Glomerular visceral epithelial cell (primary cell): ENCODE measurements at regions not wholly inside any gene's neighbourhood (a gene's known extent, or its start where the extent isn't known, plus 50 kb on each side); places are given as distances from the start of the nearest gene placed in this dataset.

Experiments used
- DNase-seq: peaks from one replicate; pipeline ENCODE4 v3.0.0-alpha.2; 2016; ENCODE audit errors: extremely low spot score

GRCh38 chr1:30271401-30272276, 451.7 kb downstream of the MATN1 start:
- no peak for DNase-seq

DNA sequence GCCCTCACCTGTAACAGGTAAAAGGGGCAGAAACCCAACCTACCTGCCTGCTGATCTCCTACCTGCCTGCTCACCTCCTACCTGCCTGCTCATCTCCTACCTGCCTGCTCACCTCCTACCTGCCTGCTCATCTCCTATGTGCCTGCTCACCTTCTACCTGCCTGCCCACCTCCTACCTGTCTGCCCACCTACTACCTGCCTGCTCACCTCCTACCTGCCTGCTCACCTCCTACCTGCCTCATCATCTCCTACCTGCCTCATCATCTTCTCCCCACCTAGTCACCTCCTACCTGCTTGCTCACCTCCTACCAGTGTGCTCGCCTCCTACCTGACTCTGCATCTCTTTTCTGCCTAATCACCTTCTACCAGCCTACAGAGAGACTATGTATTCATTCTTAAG, 452.9 kb downstream of the MATN1 start:
- DNase-seq: no peak

DNA sequence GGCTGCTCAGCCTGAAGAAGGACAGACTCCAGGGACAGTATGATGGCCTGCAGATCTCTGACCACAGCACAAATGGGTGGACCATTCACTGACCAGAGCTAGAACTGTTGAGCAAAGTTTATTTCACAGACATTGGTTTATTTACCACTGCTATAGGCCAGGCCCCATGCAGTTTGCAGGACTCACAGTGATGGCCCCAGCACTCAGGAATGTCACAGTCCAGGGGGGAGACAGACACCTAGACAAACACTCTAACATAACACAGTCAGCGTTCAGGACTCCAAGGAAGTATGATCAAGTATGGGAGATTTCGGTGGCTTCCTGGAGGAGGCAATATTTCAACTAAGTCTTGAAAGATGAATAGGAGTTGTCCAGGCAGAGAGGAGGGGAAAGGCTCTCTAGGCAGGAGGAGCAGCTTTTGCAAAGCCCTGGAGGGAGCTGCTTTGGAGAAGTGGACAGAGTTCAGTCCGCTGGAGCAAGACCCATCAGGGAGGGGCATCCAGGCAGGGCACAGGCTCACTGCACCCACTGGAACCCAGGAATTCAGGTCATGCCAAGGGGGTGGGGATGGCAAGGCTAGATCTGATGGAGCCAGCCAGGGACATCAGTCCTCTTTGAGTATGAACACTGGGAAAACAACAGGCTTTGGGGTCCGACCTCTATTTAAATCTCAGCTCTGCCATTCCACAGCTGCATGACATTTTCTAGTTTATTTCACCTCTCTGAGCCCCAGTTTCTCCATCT, 454.3 kb downstream of the MATN1 start:
- no peak for DNase-seq

- no peak for DNase-seq
Measured at GRCh38 chr1:30267856-30268255, 455.5 kb downstream of the MATN1 start.

DNA sequence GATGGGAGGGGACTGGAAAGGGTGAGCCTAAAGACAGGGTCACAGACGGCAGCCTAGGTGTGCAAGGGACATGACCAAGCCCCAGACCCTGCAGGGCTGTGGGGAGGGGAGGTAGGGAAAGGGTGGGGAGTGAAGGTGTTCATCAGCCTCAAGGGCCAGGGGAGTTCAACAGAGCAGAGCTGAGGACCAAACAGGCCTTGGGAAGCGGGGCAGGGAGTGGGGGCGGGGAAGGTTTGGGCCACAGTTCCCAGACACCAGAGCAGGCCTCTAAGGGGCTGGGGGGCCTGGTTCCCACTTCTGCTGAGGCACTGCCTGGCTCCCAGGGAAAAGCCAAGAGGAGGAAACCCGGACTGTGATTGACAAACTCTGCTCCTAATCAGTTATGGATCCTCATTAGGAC, 456.3 kb downstream of the MATN1 start:
- DNase-seq: no peak

- DNase-seq: no peak
Measured at GRCh38 chr1:30265127-30266070, 458.0 kb downstream of the MATN1 start.

DNA sequence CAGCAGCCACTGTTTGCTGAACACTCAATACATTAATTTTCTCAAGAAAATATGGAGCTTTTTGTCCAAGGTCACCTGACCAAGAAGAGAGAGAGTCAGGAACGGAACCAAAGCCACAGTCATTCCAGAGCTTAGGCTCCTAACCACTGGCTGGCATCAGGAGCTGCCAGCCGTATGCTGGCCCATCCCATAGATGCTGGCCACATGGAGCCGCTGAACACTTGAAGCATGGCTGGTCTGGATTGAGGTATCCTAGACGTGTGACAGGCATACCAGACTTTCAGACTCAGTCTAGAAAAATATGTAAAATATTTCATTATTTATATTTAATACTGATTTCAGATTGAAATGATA, 458.7 kb downstream of the MATN1 start:
- no peak for DNase-seq

DNA sequence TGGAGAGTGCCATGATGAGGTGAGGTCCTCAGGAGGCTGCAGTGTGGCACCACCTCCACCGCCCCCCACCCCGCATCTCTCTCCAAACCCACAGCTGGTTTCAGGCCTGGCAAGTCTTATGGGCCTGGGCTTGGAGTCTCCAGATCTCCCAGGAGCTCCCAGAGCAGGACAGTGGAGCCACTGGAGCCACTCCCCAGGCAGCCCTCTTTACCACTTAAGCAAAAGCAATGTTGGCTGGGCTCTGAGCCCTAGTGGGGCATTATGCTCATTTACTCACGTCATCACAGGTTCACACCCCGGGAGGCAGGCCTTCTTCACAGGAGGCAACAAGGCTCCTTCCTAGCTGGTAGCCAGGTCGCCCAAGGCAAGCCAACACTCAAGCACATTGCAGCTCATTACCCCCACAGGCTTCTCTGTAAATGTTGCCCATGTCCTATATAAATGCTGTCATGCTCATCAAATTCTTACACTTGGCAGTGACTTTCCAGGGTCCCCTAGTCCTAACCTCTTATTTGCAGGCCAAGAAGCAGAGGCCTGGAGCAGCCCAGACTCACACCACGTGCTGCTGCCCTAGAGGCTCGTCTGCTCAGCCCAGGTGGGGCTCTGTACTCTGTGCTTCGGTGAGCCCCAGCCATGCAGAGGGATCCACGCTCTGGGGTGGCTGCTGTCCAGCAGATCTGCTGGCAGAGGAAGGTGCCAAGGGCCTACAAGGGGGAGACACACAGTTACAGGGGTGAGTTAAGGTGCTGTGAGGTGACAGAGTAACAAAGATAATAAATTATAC, 459.3 kb downstream of the MATN1 start:
- DNase-seq: no peak

DNA sequence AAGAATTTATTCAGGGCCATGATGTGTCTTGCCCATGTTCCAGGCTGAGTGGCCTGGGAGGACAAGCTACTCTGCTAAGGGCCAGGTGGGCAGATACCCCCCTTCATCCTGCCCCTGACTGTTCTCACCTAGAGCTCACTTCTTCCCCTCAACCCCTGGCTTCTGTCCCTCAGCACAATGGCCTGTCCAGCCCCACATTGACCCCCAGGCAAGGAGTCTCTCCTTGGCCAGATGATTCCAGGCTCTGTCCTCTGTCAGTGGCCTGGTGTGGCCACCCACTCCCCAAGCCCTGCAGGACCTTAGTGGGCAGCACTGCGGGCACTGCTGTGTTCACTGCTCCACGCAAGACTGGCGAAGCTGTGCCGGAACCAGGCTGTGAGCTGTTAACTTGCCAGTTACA, 460.0 kb downstream of the MATN1 start:
- DNase-seq: no peak

DNA sequence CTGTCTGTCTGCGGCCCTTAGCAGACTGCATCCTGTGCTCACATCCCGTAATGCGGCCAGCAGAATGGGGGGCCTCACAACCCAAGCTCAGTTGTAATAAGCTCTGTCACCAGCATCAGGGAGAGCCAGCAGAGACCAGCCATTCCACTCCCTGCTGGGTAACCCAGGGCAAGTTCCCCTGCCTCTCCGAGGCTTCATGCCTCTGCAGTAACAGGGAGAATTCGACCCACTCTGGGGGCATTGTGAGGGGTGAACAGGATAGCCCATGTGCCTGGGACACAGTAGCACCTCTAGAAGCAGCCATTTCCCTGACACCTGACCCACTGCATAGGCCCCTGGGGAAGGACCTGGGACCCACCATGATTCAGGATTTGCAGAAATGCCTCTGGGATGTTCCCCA, 461.2 kb downstream of the MATN1 start:
- no peak for DNase-seq

DNA sequence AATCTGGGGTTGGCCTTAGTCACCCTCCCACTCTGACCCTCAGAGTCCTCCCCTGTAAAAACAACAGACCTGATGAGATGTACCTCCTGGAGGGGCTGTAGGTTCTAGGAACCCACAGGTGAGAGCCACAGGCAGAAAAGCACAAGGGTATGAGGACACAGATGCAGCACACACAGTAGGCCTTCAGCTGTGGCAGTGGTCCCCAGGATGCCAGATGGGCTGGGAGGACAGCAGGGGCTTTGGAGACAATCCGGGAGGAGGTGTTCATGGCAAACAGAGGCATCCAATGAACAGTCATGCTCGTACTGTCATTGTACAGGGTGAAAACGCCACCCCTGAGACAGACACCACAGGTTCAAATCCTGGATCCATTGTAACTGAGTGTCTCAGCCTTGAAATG, 463.1 kb downstream of the MATN1 start:
- DNase-seq: no peak

DNA sequence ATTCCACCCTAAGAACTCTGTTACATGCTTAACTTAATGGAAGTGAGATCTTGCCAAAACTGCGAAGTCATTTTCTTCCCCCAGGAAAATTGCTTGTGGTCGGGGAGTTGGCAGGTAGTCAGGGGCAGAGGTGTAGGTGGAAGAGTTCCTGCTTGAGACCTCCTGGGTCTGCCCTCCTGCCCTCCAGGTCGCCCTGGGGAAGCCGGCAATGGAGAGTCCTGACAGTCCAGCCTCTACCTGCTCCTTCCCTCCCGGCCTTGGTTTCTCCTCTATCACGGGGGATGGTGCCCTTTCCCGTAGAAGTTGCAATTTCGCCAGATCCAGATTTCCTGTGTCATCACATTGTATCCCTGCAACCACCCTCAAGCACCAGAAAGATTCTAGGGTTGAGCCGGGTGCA, 463.8 kb downstream of the MATN1 start:
- no peak for DNase-seq

- no peak for DNase-seq
Measured at GRCh38 chr1:30258876-30259275, 464.5 kb downstream of the MATN1 start.

DNA sequence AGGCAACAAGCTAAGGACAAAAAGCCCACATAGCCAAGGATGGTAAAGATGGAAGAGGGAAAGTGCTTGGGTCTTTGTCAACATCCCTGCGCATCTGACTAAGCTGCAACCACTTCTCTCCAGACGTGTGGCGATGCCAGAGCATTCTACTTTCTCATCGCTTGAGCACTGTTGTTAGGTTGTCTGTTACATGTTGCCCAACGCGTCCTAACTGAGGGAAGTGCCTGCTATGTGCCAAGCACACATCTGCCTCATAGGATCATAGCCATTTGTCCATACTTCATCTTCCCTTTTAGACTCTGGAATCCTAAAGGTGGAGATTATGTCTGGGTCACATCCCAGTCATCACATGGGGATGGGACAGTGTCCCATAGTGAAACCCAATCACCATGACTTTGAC, 464.9 kb downstream of the MATN1 start:
- DNase-seq: no peak

DNA sequence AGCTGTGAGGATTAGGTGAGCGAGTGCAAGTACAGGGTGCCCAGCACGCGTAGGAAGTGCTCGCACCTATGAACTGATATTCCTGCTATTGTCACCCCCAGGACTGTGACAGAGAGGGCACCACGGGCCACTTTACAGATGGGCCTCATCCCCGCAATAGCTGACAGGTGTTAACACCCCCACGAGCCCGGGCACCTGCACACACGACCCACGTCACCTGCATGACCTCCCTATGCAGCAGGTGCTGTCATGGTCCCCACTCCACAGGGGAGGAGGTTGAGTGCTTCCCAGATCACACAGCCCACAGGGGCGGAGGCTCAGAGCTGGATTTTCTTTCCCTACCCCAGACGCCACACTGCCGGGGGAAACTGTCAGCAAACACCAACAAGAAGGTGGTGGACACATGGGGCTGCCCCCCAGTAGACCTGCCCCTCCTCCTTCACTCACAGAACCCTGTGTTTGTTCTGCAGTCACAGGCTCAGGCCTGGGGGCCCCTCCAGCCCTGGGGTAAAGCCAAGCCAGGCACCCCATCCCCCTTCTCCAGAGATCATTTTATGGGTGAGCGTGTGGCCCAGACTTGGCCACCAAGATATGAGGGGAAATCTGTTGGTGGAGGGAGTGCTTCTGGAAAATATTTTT, 465.5 kb downstream of the MATN1 start:
- no peak for DNase-seq

- DNase-seq: no peak
Measured at GRCh38 chr1:30257322-30257721, 466.1 kb downstream of the MATN1 start.

DNA sequence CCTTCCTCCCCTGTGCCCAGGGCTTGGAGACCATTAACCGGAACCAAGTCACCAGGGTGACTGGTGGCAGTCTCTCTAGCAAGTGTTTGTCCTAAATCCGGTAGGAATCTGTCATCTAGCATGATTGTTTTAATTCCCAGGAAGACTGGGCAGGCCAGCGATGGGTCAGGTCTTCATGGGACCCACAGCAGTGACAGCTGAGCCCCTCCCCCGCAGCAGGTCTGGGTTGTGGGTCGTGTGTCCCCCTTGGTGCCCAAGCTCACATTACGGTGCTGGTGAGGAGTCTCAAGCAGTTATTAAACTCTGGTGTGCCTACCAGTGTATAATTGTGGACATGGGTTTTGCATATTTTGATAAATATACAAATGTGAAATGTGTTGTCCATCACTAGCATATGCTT, 466.5 kb downstream of the MATN1 start:
- no peak for DNase-seq

GRCh38 chr1:30255111-30255724, 468.2 kb downstream of the MATN1 start:
- DNase-seq: no peak

DNA sequence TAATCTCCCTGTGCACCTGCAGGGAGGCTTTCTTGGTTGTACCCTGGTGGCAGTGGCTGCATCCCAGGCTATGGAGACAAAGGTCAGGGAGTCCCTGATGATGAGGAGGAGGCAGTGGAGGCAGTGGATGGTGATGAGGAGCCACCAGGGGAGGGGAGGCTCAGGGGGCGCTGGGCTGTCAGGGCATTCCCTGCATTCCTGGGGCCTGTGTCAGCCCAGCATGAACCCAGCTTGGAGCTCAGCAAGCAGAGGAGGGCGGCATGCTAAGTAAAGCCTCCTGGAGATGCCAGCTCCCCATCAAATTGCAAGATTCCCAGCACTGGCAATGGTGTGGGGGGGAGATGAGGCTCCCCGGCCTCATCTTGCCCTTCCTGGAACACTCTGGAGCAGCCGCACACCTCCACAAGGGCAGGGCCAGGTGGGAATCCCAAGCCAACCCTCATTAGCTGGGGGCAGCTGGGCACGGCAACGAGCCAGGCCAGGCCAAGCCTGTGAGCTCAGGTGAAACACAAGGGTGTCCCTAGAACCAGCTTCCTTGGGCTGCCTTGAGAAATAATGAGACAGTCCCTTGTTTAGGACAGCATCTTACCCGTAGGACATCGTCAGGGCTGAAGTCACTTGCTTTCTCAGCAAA, 469.5 kb downstream of the MATN1 start:
- DNase-seq: peak; percentile 2

- no peak for DNase-seq
Measured at GRCh38 chr1:30253361-30253760, 470.0 kb downstream of the MATN1 start.
